GM21447 (cell line): ENCODE measurements at regions not wholly inside any gene's neighbourhood (a gene's known extent, or its start where the extent isn't known, plus 50 kb on each side); places are given as distances from the start of the nearest gene placed in this dataset.
"Not testable (repeated sequence)": the region's sequence is repeated elsewhere in the genome, so short reads cannot be mapped to it uniquely, and the experiment has no call there.

ENCODE experiments used
- ATAC-seq: cut with Tn5 transposase; IDR thresholded peaks from one replicate; pipeline ENCODE4 v1.9.1; 2021; ENCODE audit not compliant: unreplicated experiment

DNA sequence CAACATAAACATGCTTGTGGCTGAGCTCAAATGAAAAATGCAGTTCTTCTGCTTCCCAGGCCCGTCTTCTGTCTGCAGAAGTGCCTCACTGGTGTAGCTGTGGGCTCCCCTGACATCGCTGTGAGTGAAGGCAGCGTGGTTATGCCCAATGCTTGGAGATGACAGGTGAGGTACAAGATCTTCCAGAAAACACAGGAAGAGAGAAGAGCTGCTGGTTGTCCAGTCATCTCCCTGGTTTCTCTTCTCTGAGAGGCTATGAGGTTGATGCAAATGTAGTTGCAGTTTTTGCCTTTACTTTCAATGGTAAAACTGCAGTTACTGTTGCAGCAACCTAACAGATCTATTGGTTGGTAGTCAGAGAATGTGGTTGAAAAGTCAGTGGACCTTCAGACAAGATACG, 223.6 kb downstream of the GATA3 start:
- ATAC-seq = no peak

DNA sequence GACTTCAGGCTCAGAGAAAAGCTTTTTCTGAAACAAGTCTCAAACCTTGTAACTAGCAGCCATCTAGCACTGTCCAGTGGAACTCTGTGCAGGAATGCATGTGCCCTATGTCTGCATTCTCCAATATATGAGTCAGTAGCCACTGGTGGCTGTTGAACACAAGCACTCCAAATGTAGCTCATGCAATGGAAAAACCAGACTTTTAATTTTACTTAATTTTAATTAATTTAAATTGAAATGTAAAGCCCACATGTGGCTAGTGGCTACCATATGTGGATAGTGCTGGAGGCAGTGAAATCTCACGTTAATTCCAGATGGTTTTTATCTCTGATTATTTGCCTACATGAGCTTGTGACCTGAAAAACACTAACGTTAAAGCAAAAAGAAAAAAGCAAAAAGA, 225.1 kb downstream of the GATA3 start:
- ATAC-seq = no peak

DNA sequence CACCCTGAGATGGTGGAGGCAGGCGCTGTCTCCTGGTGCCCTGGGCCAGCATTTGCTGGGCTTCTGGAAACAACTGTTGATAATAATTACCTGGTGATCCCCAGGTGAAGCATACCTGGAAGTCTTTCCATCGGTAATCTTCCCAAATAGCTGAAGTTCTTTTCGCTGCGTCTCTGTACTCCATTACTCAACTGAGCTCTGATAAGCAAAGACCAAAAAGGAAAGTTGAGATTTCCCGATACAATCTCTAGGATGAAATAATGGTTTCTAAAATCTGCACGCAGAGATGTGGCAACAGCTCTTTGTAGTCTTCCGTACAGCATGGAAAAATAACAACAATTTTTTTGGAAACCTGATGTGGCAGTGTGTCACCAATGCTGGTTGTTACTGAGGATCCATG, 226.5 kb downstream of the GATA3 start:
- no peak for ATAC-seq

DNA sequence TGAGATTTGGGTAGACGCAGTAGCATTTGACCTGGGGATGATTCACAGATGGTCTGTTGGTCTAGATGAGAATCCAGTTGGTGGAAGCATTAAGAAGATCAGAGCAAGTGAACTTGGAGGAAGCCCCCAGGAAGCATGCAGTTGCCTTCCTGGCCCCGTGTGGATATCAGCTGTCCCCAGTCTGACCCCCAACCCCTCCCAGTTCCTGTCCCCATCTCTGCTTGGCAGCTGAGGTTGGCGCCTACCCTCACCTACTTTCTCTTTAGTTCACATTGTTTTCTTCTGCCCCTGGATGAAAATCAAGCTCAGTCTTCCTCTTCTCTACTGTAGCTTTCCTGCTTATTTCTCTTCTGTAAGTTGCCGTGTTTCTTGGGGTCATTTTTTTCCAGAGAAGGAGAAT, 227.9 kb downstream of the GATA3 start:
- no peak for ATAC-seq

DNA sequence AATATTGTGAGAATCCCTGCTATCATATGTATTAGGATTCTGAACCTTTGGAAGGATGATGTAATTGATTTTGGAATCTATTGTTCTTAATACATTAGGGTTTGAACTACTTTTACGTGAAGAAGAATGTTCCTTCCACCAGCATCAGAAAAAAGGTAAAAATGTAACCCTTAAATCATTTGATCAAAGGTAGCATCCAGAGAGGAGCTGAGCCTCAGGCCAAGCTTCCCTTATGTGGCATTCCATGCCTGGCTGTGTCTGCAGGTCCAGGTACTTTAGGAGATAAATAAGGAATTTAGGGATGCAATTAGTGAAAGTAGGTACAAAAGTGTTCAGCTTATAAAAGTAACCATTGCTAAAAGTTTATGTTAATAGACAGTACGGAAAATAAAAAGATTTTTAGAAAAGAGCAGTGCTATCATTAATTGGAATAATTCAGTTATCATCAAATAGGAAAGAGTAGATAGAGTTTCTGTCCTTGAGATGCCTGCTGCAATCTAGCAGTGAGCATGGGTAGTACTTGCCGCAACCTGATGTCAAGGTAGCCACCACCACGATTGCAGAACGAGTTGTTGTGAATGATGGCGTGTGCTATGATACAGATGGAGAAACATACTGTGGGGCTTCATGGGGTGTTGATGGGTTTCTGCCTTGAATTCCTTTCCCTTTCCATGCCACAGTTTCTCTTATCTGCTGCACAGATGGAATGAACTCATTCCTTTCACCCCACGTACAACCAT, 228.8 kb downstream of the GATA3 start:
- no peak for ATAC-seq

DNA sequence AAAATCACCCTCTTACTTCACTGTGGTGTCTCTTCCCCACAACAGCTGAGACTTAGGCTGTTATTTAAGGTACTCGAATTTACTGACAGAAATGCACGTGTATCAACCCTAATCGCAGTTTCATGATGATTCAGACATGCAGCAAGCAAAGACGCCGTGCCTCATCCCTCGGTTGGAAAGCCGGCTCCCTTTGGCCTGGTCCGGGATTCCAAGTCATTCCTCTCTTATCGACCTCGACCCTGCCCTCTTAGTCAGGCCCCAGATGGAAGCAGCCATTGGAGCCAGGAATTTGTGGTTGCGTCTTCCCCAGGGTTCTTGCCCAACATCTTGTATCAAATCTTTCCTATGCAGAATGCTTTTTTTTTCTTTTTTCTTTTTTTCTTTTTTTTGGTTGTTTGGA, 229.5 kb downstream of the GATA3 start:
- ATAC-seq = no peak

DNA sequence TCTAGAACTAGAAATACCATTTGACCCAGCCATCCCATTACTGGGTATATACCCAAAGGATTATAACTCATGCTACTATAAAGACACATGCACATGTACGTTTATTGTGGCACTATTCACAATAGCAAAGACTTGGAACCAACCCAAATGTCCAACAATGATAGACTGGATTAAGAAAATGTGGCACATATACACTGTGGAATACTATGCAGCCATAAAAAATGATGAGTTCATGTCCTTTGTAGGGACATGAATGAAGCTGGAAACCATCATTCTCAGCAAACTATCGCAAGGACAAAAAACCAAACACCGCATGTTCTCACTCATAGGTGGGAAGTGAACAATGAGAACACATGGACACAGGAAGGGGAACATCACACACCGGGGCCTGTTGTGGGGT, 231.5 kb downstream of the GATA3 start:
- not testable (repeated sequence) for ATAC-seq

DNA sequence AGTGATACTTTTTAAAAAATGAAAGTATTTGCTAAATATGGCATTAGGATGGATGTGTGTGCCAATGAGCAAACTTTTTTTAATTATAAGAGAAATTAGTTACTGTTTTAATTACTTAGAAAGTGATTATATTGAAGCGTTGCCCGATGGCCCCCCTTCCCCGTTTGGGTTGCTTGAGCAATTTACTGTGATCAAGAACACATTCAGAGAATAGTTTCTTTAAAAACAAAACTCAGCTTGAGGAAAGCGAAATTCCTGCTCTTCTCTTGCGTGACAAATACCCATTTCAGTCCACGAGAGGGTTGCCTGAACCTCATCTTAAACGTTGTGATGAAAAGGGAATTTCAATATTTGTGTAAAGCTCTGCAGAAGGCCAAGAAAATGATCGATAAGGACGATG, 234.1 kb downstream of the GATA3 start:
- no peak for ATAC-seq

DNA sequence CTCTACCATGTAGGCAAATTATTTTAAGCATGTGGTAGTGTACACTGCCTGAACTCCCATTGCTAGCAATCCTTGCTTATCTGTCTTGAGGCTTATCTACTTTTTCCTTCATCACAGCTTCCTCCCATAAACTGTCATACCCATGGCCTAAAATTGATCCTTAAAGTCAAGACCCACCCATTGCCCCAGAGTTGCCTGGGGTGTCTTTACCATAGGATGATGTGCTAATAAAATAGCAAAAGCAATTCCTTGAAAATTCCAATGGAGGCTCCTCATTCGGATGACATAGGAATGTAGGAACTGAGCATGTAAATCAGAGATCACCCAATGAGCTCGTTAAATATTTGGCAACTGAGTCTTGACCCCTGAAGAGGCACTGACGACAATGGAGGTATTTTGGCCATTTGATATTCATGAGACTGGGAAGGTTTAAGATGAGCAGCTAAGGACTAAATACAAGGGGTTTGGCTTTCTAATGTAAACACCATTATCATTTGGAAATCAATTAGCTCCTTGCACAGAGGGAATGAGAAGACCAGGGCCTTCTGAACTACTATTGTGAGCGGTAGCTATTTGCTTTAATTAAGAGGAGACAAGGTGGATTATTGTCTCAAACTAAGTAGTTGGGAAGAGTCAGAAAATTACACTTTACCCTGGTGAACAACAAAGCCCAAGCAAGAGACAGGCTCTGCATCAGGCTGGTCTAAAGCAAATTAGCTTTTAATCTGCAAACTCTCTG, 234.9 kb downstream of the GATA3 start:
- no peak for ATAC-seq

DNA sequence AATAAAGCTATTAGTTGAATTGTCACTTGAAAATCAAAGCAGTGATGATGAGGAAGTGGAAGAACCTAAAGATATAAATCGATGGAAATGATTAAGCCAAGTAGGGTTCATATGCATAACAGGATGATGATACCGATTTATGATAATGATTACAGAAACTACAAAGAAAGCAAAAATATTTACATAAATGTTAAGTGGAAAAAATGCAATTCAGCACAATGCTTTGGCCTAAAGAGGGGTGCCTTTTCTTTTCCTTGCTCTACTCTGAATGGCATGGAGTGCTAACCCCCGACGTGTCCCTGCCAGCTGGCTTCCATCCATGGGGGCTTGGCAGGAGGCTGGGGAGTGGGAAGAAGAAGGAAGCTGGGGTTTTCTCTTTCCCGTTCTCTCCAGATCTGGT, 240.3 kb downstream of the GATA3 start:
- no peak for ATAC-seq

DNA sequence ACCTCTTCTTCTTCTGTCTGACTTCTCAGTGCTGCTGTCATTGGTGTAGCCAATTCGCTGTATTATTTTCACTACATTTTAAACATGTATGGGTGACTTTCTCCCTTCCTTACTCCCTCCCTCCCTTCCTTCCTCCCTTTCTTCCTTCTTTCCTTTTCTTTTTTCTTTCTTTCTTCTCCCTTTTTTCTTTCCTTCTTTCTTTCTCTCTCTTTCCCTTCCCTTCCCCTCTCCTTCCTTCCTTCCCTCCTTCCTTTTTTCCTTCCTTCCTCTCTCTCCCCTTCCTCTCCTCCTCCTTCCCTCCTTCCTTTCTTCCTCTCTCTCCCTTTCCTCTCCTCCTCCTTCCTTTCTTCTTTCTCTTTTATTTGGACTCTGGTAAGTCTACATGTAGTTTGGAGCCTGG, 240.8 kb downstream of the GATA3 start:
- no peak for ATAC-seq

DNA sequence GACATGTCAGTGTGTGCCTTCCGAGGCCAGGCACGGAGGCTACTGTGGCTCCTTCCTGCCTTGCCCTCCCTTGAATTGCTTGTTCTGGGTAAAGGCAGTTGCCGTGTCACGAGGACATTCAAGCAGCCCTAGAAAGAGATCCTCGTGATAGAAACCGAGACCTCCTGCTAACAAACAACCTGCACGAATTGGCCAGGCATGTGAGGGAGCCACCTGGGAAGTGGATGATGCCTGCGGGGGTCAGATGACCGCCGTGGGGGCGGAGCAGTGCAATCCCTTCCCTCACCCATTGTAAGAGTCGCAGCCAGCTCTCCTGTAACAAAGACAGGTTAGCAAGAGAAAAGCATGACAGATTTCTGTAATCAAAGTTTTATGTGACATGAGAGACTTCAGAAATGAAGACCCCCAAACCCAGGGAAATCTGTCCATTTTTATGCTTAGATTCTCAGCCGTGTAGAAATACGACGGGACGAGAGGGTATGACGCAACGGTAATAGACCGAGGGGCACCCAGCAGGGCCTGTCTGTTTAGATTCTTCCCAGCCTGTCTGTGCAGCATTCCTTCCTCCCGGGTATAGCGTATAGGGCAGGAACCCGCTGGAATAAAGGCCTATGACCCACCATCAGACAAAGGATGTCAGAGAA, 241.7 kb downstream of the GATA3 start:
- ATAC-seq = no peak

DNA sequence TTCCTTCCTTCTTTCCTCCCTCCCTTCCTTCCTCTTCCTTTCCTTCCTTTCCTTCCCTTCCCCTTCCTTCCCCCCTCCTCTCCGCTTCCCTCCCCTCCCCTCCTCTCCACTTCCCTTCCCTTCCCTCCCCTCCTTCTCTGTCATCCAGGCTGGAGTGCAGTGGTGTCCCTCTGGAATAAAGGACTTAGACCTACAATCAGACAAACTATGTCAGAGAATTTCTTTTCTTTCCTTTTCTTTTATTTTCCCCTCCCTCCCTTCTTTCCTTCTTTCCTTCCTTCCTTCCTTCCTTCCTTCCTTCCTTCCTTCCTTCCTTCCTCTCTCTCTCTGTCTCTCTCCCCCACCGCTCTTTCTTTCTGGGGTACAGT, 242.2 kb downstream of the GATA3 start:
- ATAC-seq = no peak

DNA sequence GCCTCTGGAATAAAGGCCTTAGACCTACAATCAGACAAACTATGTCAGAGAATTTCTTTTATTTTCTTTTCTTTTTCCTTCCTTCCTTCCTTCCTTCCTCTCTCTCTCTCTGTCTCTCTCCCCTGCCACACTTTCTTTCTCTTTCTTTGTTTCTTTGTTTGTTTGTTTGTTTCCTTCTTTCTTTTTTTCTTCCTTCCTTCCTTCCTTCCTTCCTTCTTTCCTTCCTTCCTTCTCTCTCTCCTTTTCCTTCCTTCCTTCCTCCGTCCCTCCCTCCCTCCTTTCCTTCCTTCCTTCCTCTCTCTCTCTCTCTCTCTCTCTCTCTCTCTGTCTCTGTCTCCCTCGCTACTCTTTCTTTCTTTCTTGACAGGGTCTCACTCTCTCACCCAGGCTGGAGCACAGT, 242.6 kb downstream of the GATA3 start:
- ATAC-seq = no peak

DNA sequence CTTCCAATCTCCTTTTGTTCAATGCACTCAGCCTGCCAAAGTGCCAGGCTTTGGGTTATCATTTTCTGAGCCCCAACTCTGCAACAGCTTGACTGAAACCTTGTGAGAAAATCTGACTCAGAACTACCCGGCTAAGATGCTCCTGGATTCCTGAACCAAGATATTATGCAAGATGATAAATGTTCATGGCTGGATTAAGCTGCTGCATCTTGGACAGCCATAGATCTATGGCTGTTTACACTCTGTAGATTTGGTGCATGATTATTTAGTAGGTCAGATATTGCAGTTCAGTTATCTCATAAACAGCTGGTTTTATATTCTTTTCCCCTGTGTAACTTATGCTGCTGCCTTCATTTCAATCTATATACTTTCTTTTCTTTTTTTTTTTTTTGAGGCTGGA, 243.5 kb downstream of the GATA3 start:
- no peak for ATAC-seq

DNA sequence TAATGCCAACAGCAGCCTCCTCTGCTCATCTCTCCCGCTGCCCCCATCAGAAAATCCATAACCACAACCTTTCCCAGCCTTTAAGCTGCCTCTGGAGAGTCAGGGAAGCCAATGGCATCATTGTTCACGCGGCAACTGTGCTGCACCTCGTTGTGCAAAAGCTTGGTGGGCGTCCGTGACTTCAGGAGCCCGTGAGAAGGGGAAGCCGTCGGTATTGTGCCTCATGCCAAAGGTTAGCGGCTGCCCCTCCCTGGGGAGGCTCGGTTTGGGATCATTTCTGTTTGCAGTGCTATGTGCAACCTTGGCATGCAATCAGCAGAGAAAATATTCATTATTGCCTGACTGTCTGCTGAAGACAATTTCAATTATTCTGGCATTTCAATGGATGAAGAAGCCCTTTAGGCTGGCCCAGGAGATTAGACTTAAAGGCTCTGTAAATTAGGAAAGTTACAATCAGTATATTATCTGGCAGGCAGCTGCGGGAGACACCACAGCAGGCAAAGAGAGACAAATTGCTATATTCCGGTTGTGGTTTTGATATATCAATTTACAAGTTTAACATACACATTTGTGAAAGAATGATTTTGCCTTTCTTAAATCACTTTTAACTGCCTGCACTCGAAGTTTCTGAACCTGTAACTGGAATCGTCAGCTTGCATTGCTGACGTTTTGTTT, 244.5 kb downstream of the GATA3 start:
- no peak for ATAC-seq

DNA sequence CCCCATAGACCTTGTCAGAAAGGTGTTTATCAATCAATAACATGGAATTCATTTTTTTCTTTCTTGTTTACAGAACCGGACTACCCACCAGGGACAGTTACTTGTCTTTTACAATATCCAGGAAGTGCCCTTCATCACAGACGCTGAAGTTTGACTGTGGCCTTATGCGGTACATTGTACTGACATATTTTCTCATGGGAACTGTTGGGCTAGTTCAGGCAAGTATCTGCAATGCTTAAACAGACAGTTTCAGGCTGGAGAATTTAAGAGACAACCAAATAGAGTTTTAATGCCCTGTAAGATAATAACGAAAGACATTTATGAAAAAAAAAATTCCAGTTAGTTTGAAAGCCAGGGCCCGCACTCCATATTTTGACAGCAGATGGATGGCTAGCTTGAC, 246.4 kb downstream of the GATA3 start:
- no peak for ATAC-seq

DNA sequence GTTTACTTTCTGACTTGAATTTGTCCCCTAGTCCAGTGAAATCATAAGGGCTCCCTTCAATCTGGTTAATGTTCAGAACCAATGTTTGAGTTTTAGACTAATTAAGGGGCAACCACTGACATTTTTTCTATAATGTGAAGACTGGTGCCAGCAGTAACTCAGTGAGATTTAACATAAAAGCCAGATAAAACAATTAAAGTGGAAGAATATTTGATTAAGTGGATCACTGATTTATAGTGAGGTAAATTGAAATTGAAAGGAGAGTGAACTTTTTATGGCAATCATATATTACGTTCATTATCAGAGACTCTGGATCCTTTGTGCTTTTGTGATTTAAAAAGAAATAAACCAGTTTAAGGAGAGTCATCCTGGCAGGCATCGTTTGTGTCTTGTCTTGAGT, 246.8 kb downstream of the GATA3 start:
- no peak for ATAC-seq

DNA sequence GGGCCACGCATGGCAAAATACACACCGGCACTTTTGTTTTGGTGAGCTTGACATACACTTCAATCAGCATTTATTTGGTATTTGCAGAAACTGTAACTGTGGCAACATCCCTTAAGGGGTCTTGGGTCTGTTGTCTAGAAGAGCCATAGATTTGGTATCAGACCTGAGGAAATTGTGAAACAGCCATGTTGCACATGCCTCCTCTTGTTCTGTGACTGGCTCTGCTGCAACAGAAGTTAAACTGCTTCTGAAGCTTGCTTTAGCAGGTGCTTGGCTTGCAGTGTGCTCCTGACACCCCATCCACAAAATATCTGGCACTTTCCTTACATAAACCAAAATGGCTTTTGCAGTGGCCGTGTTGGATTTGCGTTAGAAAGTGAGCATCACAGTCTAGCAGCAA, 247.3 kb downstream of the GATA3 start:
- ATAC-seq = no peak

DNA sequence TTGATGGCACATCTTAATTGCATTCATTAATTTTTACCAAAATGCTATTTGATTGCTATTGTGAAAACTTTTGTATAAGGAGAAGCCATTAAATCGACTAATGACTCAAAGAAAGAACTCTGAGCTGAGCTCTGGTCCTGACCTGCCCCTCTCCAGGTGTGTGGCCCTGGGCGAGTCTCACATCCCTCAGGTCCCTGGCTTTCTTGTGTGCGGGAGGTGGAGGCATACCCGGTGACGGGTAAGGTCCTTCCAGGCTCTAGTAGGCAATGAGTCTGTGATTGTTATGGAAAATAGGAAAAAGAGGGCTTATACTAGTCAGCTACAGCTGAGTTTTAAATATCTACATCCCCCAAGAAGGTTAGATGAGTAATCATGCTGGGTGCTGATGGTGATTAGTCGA, 248.1 kb downstream of the GATA3 start:
- ATAC-seq = no peak

DNA sequence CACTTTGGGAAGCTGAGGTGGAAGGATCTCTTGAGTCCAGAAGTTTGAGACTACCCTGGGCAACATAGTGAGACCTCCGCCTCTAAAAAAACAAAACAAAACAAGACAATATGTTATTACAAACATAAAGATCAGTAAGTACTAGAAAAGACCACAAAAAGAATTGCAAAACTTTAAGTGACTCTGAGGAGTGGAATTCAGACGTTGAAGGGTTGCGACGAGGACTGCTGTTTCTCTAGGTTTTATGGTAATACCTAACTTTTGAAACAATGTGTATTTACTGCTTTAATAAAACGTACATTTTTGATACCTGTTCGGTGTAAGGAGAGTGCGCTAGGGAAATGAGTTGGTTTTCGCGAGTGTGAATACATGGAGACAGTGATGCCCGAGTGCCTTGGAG, 250.4 kb downstream of the GATA3 start:
- ATAC-seq = no peak
